Mesothelial cell of epicardium (in vitro differentiated cells): ENCODE measurements at regions not wholly inside any gene's neighbourhood (a gene's known extent, or its start where the extent isn't known, plus 50 kb on each side); places are given as distances from the start of the nearest gene placed in this dataset.

Experiments
- DNase-seq, 2 experiments: peaks; one replicate each; pipeline ENCODE4 v3.0.0; 2021; ENCODE audit warnings: low spot score in 2 of 2; ENCODE audit not compliant: unreplicated experiment in 2 of 2
- H3K27ac Mint-ChIP-seq: 2 replicates; pipeline ENCODE4 v1.8.0; 2021; ENCODE audit warnings: mixed read lengths
- H3K27me3 Mint-ChIP-seq: 2 replicates; pipeline ENCODE4 v1.8.0; 2021; ENCODE audit warnings: low read depth, mixed read lengths
- H3K36me3 Mint-ChIP-seq: 2 replicates; pipeline ENCODE4 v1.8.0; 2021; ENCODE audit warnings: mixed read lengths
- H3K4me1 Mint-ChIP-seq: 2 replicates; pipeline ENCODE4 v1.8.0; 2021; ENCODE audit warnings: mixed read lengths
- H3K4me3 Mint-ChIP-seq: 2 replicates; pipeline ENCODE4 v1.8.0; 2021; ENCODE audit warnings: mild to moderate bottlenecking, moderate library complexity, mixed read lengths
- H3K9me3 Mint-ChIP-seq: 2 replicates; pipeline ENCODE4 v1.8.0; 2021; ENCODE audit warnings: mixed read lengths
- CTCF ChIP-seq: fragments of 200-600 bp; sonication (generic); IDR thresholded peaks from one replicate; pipeline ENCODE4 v1.5.0; 2021; ENCODE audit warnings: antibody characterized with exemption; ENCODE audit not compliant: unreplicated experiment

GRCh38 chr20:52533401-52533800 lies 341.8 kb upstream of the ZFP64 start:
- H3K27me3 Mint-ChIP-seq: peaks cover 50% of the 10 kb centered on the region
- no peak for TF ChIP-seq CTCF
- peaks cover 7% of the 10 kb centered on the region for H3K9me3 Mint-ChIP-seq
- no peak overlapping the region for H3K4me3 Mint-ChIP-seq
- no peak overlapping the region for H3K27ac Mint-ChIP-seq
- DNase-seq: no peak
- H3K4me1 Mint-ChIP-seq: peaks cover 8% of the 10 kb centered on the region
- H3K36me3 Mint-ChIP-seq: no peaks in the 10 kb centered on the region

DNA sequence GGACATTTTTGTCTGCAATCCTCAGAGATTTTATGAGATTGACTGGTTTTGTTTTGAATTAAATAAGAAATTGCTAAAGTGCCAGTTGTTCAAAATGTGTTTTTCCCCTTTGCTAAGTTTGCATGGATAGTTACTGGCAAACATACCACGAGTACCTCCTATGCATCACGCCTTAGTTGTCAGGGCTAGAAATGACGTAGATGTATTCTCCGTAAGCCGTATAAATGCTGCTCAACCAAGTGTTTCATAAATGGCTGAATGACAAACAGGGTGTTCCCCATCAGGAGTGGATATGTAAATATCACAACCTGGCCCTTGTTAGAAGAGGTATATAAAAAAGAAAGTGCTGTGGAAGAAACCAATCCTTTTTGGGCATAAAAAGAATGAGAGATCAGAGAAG lies 341.1 kb upstream of the ZFP64 start:
- peaks cover 8% of the 10 kb centered on the region for H3K4me1 Mint-ChIP-seq
- H3K27me3 Mint-ChIP-seq: peaks cover 44% of the 10 kb centered on the region
- H3K36me3 Mint-ChIP-seq: no peaks in the 10 kb centered on the region
- TF ChIP-seq CTCF: no peak
- H3K9me3 Mint-ChIP-seq: peaks cover 7% of the 10 kb centered on the region
- DNase-seq: no peak
- H3K27ac Mint-ChIP-seq: no peak overlapping the region
- H3K4me3 Mint-ChIP-seq: no peak overlapping the region

DNA sequence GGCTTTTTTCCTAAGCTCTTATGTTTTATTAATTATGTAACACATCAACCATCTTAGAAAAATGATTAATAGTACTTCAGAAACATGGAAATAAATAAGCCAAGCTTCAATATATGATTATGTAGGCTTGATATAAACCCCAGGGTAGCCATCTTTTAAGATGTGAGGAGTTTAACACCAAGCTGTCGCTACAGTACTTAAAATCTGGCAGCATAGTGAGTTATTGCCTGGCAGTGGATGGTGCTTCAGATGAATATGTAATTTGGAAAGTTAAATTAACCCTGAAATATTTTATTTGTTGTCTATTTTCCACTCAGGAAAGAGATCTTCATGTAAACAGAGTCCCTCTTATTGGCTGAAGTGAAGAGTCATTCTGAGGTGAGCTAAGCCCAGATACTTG lies 339.0 kb upstream of the ZFP64 start:
- Mint-ChIP-seq H3K36me3 (no peaks in the 10 kb centered on the region), H3K4me1 (peaks cover 8% of the 10 kb centered on the region), H3K9me3 (peaks cover 7% of the 10 kb centered on the region), H3K4me3 (no peak overlapping the region), H3K27ac (no peak overlapping the region), H3K27me3 (peaks cover 37% of the 10 kb centered on the region)
- no peak for DNase-seq
- no peak for TF ChIP-seq CTCF

DNA sequence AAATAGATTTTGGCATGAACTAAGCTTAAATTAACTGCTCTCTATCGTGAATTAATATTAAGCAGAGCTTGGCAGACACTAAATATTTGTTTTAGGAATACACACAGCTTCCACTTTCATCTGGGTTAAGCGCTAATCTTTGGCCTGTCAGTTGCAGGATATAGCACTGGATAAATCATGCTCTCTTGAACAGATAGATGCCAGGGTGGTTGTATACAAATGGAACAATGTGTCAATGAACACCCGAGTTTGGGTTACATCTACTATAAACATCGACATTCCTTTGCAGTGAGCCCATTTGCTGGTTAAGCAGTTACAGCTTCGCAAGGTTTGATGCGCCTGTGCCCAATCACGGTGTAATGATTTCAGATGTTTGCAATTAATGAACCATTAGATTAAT lies 338.2 kb upstream of the ZFP64 start:
- DNase-seq: no peak
- no peak overlapping the region for H3K27ac Mint-ChIP-seq
- H3K4me1 Mint-ChIP-seq: peaks cover 8% of the 10 kb centered on the region

DNA sequence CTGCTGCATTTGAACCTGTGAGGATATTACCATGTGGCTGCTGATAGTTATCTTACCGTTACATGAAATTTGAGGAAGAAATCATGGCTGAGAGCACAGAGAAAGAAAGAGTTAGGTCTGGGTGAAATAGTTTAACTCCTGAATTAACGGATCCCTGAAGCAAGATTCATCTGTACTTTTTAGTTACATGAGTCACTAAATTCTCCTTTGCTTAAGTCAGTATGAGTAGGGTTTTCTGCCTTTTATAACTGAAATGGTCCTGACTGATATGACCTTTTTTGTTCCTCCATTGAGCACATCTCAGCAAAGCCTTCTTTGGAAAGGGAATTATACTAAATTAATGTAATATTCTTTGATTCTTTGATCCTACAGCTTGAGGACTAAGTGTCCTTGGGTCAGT lies 333.3 kb upstream of the ZFP64 start:
- H3K9me3 Mint-ChIP-seq: peaks cover 26% of the 10 kb centered on the region
- peaks cover 2% of the 10 kb centered on the region for H3K36me3 Mint-ChIP-seq
- H3K27ac Mint-ChIP-seq: no peak overlapping the region
- TF ChIP-seq CTCF: no peak
- no peak for DNase-seq
- H3K4me1 Mint-ChIP-seq: peaks cover 7% of the 10 kb centered on the region
- H3K4me3 Mint-ChIP-seq: no peak overlapping the region
- peaks cover 28% of the 10 kb centered on the region for H3K27me3 Mint-ChIP-seq

More for the DNA sequence above, 338.2 kb upstream of the ZFP64 start:
- Mint-ChIP-seq H3K9me3 (peaks cover 7% of the 10 kb centered on the region), H3K4me3 (no peak overlapping the region), H3K36me3 (no peaks in the 10 kb centered on the region), H3K27me3 (peaks cover 32% of the 10 kb centered on the region)
- TF ChIP-seq CTCF: no peak

GRCh38 chr20:52518735-52519134 lies 327.2 kb upstream of the ZFP64 start:
- Mint-ChIP-seq H3K4me1 (peaks cover 2% of the 10 kb centered on the region), H3K9me3 (peaks cover 33% of the 10 kb centered on the region), H3K27me3 (peaks cover 23% of the 10 kb centered on the region), H3K36me3 (peaks cover 2% of the 10 kb centered on the region), H3K27ac (no peak overlapping the region), H3K4me3 (no peak overlapping the region)
- no peak for DNase-seq
- no peak for TF ChIP-seq CTCF
